WTC11 (cell line): ENCODE measurements at regions not wholly inside any gene's neighbourhood (a gene's known extent, or its start where the extent isn't known, plus 50 kb on each side); places are given as distances from the start of the nearest gene placed in this dataset.

ENCODE experiments used
- ATF3 ChIP-seq: sonication (generic); formaldehyde crosslinking; conservative IDR thresholded peaks from 2 replicates; pipeline ENCODE4 v1.8.1; 2022; ENCODE audit warnings: mild to moderate bottlenecking, missing genetic modification reagents
- ETV6 ChIP-seq: sonication (generic); formaldehyde crosslinking; IDR thresholded peaks from 2 replicates; pipeline ENCODE4 v1.8.1; 2022; ENCODE audit warnings: mild to moderate bottlenecking, missing genetic modification reagents
- JUN ChIP-seq: sonication (generic); formaldehyde crosslinking; IDR thresholded peaks from 2 replicates; pipeline ENCODE4 v1.8.0; 2023; ENCODE audit warnings: mild to moderate bottlenecking, missing genetic modification reagents
- MAX ChIP-seq: sonication (generic); formaldehyde crosslinking; IDR thresholded peaks from 2 replicates; pipeline ENCODE4 v1.8.0; 2022; ENCODE audit warnings: mild to moderate bottlenecking, missing genetic modification reagents
- NR1H2 ChIP-seq: sonication (generic); formaldehyde crosslinking; IDR thresholded peaks from 2 replicates; pipeline ENCODE4 v1.9.0; 2021; ENCODE audit warnings: mild to moderate bottlenecking, moderate library complexity, missing genetic modification reagents
- NR2C2 ChIP-seq: sonication (generic); formaldehyde crosslinking; IDR thresholded peaks from 2 replicates; pipeline ENCODE4 v1.8.0; 2022; ENCODE audit warnings: mild to moderate bottlenecking, missing genetic modification reagents
- SMAD3 ChIP-seq: sonication (generic); formaldehyde crosslinking; IDR thresholded peaks from 2 replicates; pipeline ENCODE4 v1.8.0; 2022; ENCODE audit warnings: missing genetic modification reagents, mild to moderate bottlenecking, borderline replicate concordance
- TF ChIP-seq, protein P1 (sequence below): sonication (generic); formaldehyde crosslinking; IDR thresholded peaks from 2 replicates; pipeline ENCODE4 v1.8.1; 2022; ENCODE audit warnings: mild to moderate bottlenecking, missing genetic modification reagents, moderate library complexity, borderline replicate concordance

- TF ChIP-seq ATF3 (CRISPR knock-in tag) (no peak), ETV6 (CRISPR knock-in tag) (no peak), SMAD3 (CRISPR knock-in tag) (no peak), NR2C2 (CRISPR knock-in tag) (no peak), MAX (CRISPR knock-in tag) (no peak), JUN (CRISPR knock-in tag) (no peak), NR1H2 (CRISPR knock-in tag) (no peak)
- TF ChIP-seq, protein P1, sequence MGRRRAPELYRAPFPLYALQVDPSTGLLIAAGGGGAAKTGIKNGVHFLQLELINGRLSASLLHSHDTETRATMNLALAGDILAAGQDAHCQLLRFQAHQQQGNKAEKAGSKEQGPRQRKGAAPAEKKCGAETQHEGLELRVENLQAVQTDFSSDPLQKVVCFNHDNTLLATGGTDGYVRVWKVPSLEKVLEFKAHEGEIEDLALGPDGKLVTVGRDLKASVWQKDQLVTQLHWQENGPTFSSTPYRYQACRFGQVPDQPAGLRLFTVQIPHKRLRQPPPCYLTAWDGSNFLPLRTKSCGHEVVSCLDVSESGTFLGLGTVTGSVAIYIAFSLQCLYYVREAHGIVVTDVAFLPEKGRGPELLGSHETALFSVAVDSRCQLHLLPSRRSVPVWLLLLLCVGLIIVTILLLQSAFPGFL (CRISPR knock-in tag), result no peak
Observed at GRCh38 chr13:51526202-51526601, 58.1 kb upstream of the WDFY2 start.
